HCT116 (cell line): ENCODE measurements at regions not wholly inside any gene's neighbourhood (a gene's known extent, or its start where the extent isn't known, plus 50 kb on each side); places are given as distances from the start of the nearest gene placed in this dataset.

Experiments used
- ATAC-seq: fragments of 200-7000 bp; cut with Tn5 transposase; 2 replicates; pipeline ENCODE4 v1.9.1; 2020; ENCODE audit warnings: mild to moderate bottlenecking, moderate library complexity
- BruUV-seq: library from RNA; stranded (reverse); fragments of 400-500 nt; replicated peaks from 2 replicates; lab custom pipeline; 2021; lab: Mats Ljungman, UMichigan
- CTCF ChIA-PET: fragments of 300-600 bp; sonication (Branson Sonifier 250); formaldehyde crosslinking; loops from one replicate; lab custom pipeline; 2021; ENCODE audit warnings: antibody characterized with exemption; lab: Charles Lee
- POLR2A ChIA-PET: fragments of 300-600, 350-600 bp; sonication (Branson Sonifier 250); formaldehyde crosslinking; loops from one replicate; lab custom pipeline; 2021; ENCODE audit warnings: antibody characterized with exemption; lab: Charles Lee
- RAD21 ChIA-PET, 2 experiments: fragments of 300-600 bp; sonication (Branson Sonifier 250); formaldehyde crosslinking; loops; one replicate each; lab custom pipeline; 2023; ENCODE audit warnings: low total read pairs in 2 of 2; ENCODE audit not compliant: uncharacterized antibody in 2 of 2, unreplicated experiment in 2 of 2, low non-redundant PET in 1 of 2; lab: Charles Lee
- DNase-seq: peaks from one replicate; pipeline ENCODE4 v3.0.0-alpha.2; 2010; ENCODE audit warnings: low read depth, low spot score
- H2AFZ ChIP-seq: fragments of 200-600 bp; shearing (Covaris generic), sonication (generic); 2 replicates; pipeline ENCODE4 v1.6.1; 2017; ENCODE audit warnings: low read depth, mixed run types, mixed read lengths, antibody characterized with exemption, low read length; ENCODE audit not compliant: poor library complexity, severe bottlenecking
- H3K27ac ChIP-seq: 2 replicates; pipeline ENCODE4 v1.5.1; 2012; ENCODE audit warnings: low read depth, low read length
- H3K27me3 ChIP-seq: fragments of 200-600 bp; sonication (generic); 2 replicates; pipeline ENCODE4 v1.6.1; 2016; ENCODE audit warnings: mixed run types, low read length, mixed read lengths; ENCODE audit not compliant: insufficient read depth
- H3K36me3 ChIP-seq, 2 experiments: fragments of 200-500 bp in 1 of 2; fragments of 200-600 bp in 1 of 2; sonication (Bioruptor generic) in 1 of 2; sonication (generic) in 1 of 2; 2 replicates each; pipeline versions ENCODE4 v1.5.1 to v1.6.1; 2014 to 2016; ENCODE audit warnings: low read length in 2 of 2, inconsistent platforms in 1 of 2, mixed read lengths in 1 of 2, mixed run types in 1 of 2; ENCODE audit not compliant: insufficient read depth in 2 of 2, control insufficient read depth in 1 of 2
- H3K4me1 ChIP-seq, 2 experiments: fragments of 200-600 bp in 1 of 2; sonication (generic) in 1 of 2; 2 replicates each; pipeline versions ENCODE4 v1.5.1 to v1.6.1; 2012 to 2017; ENCODE audit warnings: low read length in 2 of 2, inconsistent platforms in 1 of 2, mild to moderate bottlenecking in 1 of 2, mixed read lengths in 1 of 2, mixed run types in 1 of 2, moderate library complexity in 1 of 2; ENCODE audit not compliant: insufficient read depth in 2 of 2, control insufficient read depth in 1 of 2
- H3K4me2 ChIP-seq: fragments of 200-600 bp; sonication (generic); 2 replicates; pipeline ENCODE4 v1.6.1; 2017; ENCODE audit warnings: mixed run types, low read length, mixed read lengths
- H3K4me3 ChIP-seq, 2 experiments: fragments of 200-600 bp in 1 of 2; sonication (generic) in 1 of 2; replicated peaks in 1 of 2; 2 replicates each; pipeline ENCODE4 v1.5.1; 2011 to 2016; ENCODE audit warnings: low read length in 2 of 2, control low read depth in 1 of 2, low read depth in 1 of 2, mild to moderate bottlenecking in 1 of 2, mixed read lengths in 1 of 2, mixed run types in 1 of 2
- H3K79me2 ChIP-seq: fragments of 200-600 bp; sonication (generic); 2 replicates; pipeline ENCODE4 v1.6.1; 2017; ENCODE audit warnings: mild to moderate bottlenecking, mixed run types, low read length, moderate library complexity, mixed read lengths; ENCODE audit not compliant: insufficient read depth
- H3K9ac ChIP-seq: fragments of 200-600 bp; sonication (generic); 2 replicates; pipeline ENCODE4 v1.6.1; 2016; ENCODE audit warnings: low read length, mixed read lengths
- H3K9me2 ChIP-seq: fragments of 200-600 bp; sonication (generic), shearing (Covaris generic); 2 replicates; pipeline ENCODE4 v1.6.1; 2017; ENCODE audit warnings: mixed run types, mild to moderate bottlenecking, moderate library complexity; ENCODE audit not compliant: insufficient read depth
- H3K9me3 ChIP-seq, 2 experiments: fragments of 200-500 bp in 1 of 2; fragments of 200-600 bp in 1 of 2; sonication (Bioruptor generic) in 1 of 2; sonication (generic) in 1 of 2; 2 replicates each; pipeline ENCODE4 v1.6.1; 2014 to 2017; ENCODE audit warnings: low read length in 2 of 2, mixed read lengths in 2 of 2, inconsistent platforms in 1 of 2, low read depth in 1 of 2, mild to moderate bottlenecking in 1 of 2, mixed run types in 1 of 2, moderate library complexity in 1 of 2; ENCODE audit not compliant: control insufficient read depth in 1 of 2, insufficient read depth in 1 of 2
- H4K20me1 ChIP-seq: fragments of 200-600 bp; sonication (generic), shearing (Covaris generic); 2 replicates; pipeline ENCODE4 v1.6.1; 2017; ENCODE audit warnings: mixed run types, mild to moderate bottlenecking, moderate library complexity; ENCODE audit not compliant: insufficient read depth
- CBX3 ChIP-seq: IDR thresholded peaks from 2 replicates; pipeline ENCODE4 v1.6.1; 2012; ENCODE audit warnings: low read depth
- ELF1 ChIP-seq: IDR thresholded peaks from 2 replicates; pipeline ENCODE4 v1.6.1; 2012; ENCODE audit warnings: low read depth, borderline replicate concordance
- EZH2 ChIP-seq: fragments of 200-600 bp; sonication (generic); IDR thresholded peaks from 2 replicates; pipeline ENCODE4 v1.6.1; 2017; ENCODE audit warnings: antibody characterized with exemption, mixed run types
- EZH2phosphoT487 ChIP-seq: fragments of 200-600 bp; IDR thresholded peaks from 2 replicates; pipeline ENCODE4 v1.6.1; 2018; ENCODE audit warnings: antibody characterized with exemption, borderline replicate concordance
- JUND ChIP-seq: IDR thresholded peaks from 2 replicates; pipeline ENCODE4 v1.6.1; 2012
- POLR2A ChIP-seq: IDR thresholded peaks from 2 replicates; pipeline ENCODE4 v1.7.0; 2011; ENCODE audit warnings: borderline replicate concordance; ENCODE audit not compliant: insufficient read depth, insufficient read length; ENCODE audit errors: extremely low read depth
- POLR2AphosphoS5 ChIP-seq: IDR thresholded peaks from 2 replicates; pipeline ENCODE4 v1.6.1; 2011; ENCODE audit warnings: mild to moderate bottlenecking, low read depth, low read length, moderate library complexity
- RAD21 ChIP-seq: IDR thresholded peaks from 2 replicates; pipeline ENCODE4 v1.6.1; 2012; ENCODE audit warnings: low read depth, mild to moderate bottlenecking
- SP1 ChIP-seq: IDR thresholded peaks from 2 replicates; pipeline ENCODE4 v1.6.1; 2012; ENCODE audit warnings: low read depth
- SRF ChIP-seq: IDR thresholded peaks from 2 replicates; pipeline ENCODE4 v1.6.1; 2012; ENCODE audit warnings: low read depth
- TCF7L2 ChIP-seq: IDR thresholded peaks from 2 replicates; pipeline ENCODE4 v1.7.0; 2011; ENCODE audit warnings: borderline replicate concordance, inconsistent platforms; ENCODE audit not compliant: insufficient read depth, insufficient read length; ENCODE audit errors: extremely low read depth
- ZFX ChIP-seq: fragments of 450-650 bp; IDR thresholded peaks from 2 replicates; pipeline ENCODE4 v1.6.1; 2017
- ZNF274 ChIP-seq: fragments of 200-500 bp; sonication (Bioruptor generic); IDR thresholded peaks from 2 replicates; pipeline ENCODE4 v1.6.1; 2014; ENCODE audit warnings: mild to moderate bottlenecking, low read depth, low read length, inconsistent platforms
- intact Hi-C: fragments of 100-400 bp; cut with micrococcal nuclease; formaldehyde crosslinking; loops from 2 replicates; pipeline ENCODE4 v1.10.0; 2022
- TF ChIP-seq, protein P1 (sequence below): IDR thresholded peaks from 2 replicates; pipeline ENCODE4 v1.6.1; 2012
- TF ChIP-seq, protein P2 (sequence below): IDR thresholded peaks from 2 replicates; pipeline ENCODE4 v1.6.1; 2012

DNA sequence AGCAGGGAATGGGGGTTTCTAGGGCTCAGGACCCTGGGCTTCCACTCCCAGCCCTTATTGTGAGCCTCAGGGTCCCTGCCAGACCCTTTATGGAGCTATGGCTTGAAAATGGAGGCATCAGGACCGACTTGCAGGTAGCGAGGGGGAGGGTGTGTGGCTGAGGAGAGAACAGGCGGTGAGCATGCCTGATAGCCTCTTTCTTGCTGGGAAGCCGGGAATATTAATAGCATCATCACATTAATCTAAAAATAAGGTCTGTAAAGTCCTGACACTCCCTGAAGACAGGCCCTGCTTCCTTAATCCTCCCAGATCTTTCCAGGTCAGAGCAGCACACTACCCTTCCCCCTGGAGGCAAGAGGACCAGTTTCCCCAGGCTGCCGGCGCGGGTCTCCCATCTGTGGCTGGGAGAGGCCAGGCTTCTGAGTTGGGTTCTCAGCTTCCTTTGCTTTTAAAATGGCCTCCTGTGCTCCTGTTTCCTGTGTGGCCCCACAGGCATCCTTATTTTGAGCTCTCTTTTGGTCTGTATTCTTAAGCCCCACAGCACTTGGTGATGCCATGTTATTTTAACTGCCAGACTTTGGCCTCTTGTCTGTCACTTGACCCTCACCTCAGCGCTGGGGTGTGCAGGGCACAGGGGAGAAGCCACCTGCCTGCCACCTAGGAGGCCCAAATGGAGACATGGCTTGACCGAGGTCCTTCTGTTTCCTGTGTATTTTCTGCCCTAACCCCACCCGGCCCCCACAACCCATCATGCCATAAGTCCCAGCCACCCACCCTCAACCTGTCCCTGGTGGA, 185.0 kb upstream of the TOPAZ1 start:
- Histone ChIP-seq H3K9ac (no peak overlapping the region), H3K4me2 (no peak overlapping the region), H3K27ac (no peak overlapping the region), H3K9me2 (no peaks in the 10 kb centered on the region), H2AFZ (no peak overlapping the region), H3K36me3 (no peaks in the 10 kb centered on the region)
- intact Hi-C loops, result no loop called here
- TF ChIP-seq CBX3 (no peak), SP1 (no peak), ELF1 (no peak), POLR2A (no peak), POLR2AphosphoS5 (no peak), EZH2phosphoT487 (no peak)
- TF ChIP-seq, protein P1, sequence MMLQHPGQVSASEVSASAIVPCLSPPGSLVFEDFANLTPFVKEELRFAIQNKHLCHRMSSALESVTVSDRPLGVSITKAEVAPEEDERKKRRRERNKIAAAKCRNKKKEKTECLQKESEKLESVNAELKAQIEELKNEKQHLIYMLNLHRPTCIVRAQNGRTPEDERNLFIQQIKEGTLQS, result no peak
- TF ChIP-seq, all 23 proteins: peak for 0
- no peaks in the 10 kb centered on the region for H3K9me3 ChIP-seq
- ChIA-PET POLR2A (no interaction called here), CTCF (no interaction called here), RAD21 (no interaction called here)
- H4K20me1 ChIP-seq, result no peaks in the 10 kb centered on the region
- no TSS peak for BruUV-seq
- H3K27me3 ChIP-seq, result peaks cover 27% of the 10 kb centered on the region; the same call in 1 of the 2 replicates
- peaks cover 0 to 15% of the 10 kb centered on the region in 2 experiments; a peak in 1 of 4 replicates for H3K4me1 ChIP-seq
- DNase-seq, result no peak
- no peaks in the 10 kb centered on the region for H3K79me2 ChIP-seq
- ATAC-seq, result no peak
- no peak overlapping the region for H3K4me3 ChIP-seq

DNA sequence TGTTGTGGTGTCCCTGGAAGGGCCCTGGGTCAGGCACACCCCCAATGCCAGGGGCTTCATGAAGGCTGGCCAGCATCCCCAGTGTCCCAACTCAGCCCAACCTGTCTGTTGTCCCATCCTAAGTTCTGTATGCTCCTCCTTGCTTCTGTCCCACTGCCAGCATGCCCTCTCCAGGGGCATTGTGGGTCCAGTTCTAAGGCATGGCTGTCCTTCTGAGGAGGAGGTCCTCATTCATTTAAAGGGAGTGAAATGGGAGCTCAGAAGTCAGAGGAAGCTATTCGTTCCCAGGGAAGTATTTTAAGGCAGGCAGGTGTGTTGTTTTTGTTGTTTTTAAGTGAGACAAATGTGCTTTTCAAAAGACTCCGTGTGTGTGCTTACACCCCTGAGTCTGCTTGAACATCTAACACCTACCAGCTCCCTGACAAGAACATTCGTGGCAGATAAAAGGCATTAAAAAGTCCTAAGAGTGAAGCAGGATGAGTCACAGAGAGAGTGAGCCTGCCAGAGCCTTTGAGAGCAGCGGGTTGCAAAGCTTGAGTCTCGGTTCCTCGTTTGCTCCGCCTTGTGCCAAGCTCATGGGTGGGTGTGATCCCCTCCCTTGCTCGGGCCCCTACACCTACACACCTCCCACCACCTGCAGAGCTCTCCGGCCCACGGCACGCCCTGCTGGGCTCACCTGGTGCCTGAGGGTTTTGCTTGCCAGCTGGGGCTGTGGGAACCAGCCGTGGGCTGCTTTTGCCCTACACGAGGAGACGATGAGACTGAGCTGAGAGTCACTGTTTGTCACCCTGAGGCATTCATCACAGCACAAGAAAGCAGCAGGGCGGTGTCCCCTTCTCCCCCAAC, 183.4 kb upstream of the TOPAZ1 start:
- H3K9ac ChIP-seq, result no peak overlapping the region
- RAD21 ChIA-PET, result no interaction called here
- H3K4me3 ChIP-seq, result no peak overlapping the region
- ATAC-seq, result peak; percentile 71
- CTCF ChIA-PET, result no interaction called here
- POLR2A ChIA-PET, result no interaction called here
- H3K27me3 ChIP-seq, result peaks cover 27% of the 10 kb centered on the region; the same call in 1 of the 2 replicates
- no peaks in the 10 kb centered on the region for H3K9me3 ChIP-seq
- BruUV-seq, result no TSS peak
- H4K20me1 ChIP-seq, result no peaks in the 10 kb centered on the region
- intact Hi-C loops, result no loop called here
- H3K9me2 ChIP-seq, result no peaks in the 10 kb centered on the region
- H3K27ac ChIP-seq, result no peak overlapping the region
- no peak overlapping the region for H2AFZ ChIP-seq
- no peaks in the 10 kb centered on the region for H3K79me2 ChIP-seq
- H3K36me3 ChIP-seq, result no peaks in the 10 kb centered on the region
- peak overlapping the region; percentile 59 for H3K4me2 ChIP-seq
- H3K4me1 ChIP-seq, result peaks cover 0 to 15% of the 10 kb centered on the region in 2 experiments; a peak in 1 of 4 replicates
- no peak for DNase-seq
- TF ChIP-seq EZH2, result no peak
- TF ChIP-seq ZFX, result no peak
- no peak for TF ChIP-seq CBX3
- TF ChIP-seq POLR2AphosphoS5, result no peak
- no peak for TF ChIP-seq ZNF274
- no peak for TF ChIP-seq SRF
- TF ChIP-seq, protein P2, sequence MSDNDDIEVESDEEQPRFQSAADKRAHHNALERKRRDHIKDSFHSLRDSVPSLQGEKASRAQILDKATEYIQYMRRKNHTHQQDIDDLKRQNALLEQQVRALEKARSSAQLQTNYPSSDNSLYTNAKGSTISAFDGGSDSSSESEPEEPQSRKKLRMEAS, result peak; percentile 34; the same call in 1 of the 2 replicates
- no peak for TF ChIP-seq ELF1
- no peak for TF ChIP-seq POLR2A
- TF ChIP-seq JUND, result peak; percentile 43; the same call in 1 of the 2 replicates
- TF ChIP-seq TCF7L2, result no peak
- TF ChIP-seq RAD21, result no peak
